Glomerular endothelial cell (primary cell): ENCODE measurements at regions not wholly inside any gene's neighbourhood (a gene's known extent, or its start where the extent isn't known, plus 50 kb on each side); places are given as distances from the start of the nearest gene placed in this dataset.

Experiments
- DNase-seq: peaks from one replicate; pipeline ENCODE4 v3.0.0-alpha.2; 2011; ENCODE audit warnings: low read depth, low spot score; ENCODE audit errors: extremely low read depth

GRCh38 chr11:134555510-134555909 lies 143.5 kb upstream of the B3GAT1 start:
- DNase-seq = no peak

- DNase-seq = no peak
Observed at GRCh38 chr11:134554861-134555260, 142.8 kb upstream of the B3GAT1 start.

- no peak for DNase-seq
Observed at GRCh38 chr11:134554106-134554505, 142.1 kb upstream of the B3GAT1 start.

GRCh38 chr11:134552749-134553148 lies 140.7 kb upstream of the B3GAT1 start:
- DNase-seq = no peak

GRCh38 chr11:134545521-134545920 lies 133.5 kb upstream of the B3GAT1 start:
- no peak for DNase-seq

- DNase-seq = no peak
Observed at GRCh38 chr11:134544095-134544815, 132.2 kb upstream of the B3GAT1 start.

GRCh38 chr11:134543645-134544044 lies 131.6 kb upstream of the B3GAT1 start:
- DNase-seq = no peak

- DNase-seq = no peak
Observed at GRCh38 chr11:134543241-134543640, 131.2 kb upstream of the B3GAT1 start.

GRCh38 chr11:134542401-134543165 lies 130.5 kb upstream of the B3GAT1 start:
- DNase-seq = no peak

- DNase-seq = no peak
Observed at GRCh38 chr11:134541951-134542350, 129.9 kb upstream of the B3GAT1 start.

GRCh38 chr11:134541355-134541754 lies 129.3 kb upstream of the B3GAT1 start:
- no peak for DNase-seq

- DNase-seq = no peak
Observed at GRCh38 chr11:134539285-134539684, 127.2 kb upstream of the B3GAT1 start.

- DNase-seq = no peak
Observed at GRCh38 chr11:134538742-134539141, 126.7 kb upstream of the B3GAT1 start.

- no peak for DNase-seq
Observed at GRCh38 chr11:134537941-134538340, 125.9 kb upstream of the B3GAT1 start.

GRCh38 chr11:134537296-134537695 lies 125.3 kb upstream of the B3GAT1 start:
- no peak for DNase-seq

GRCh38 chr11:134536677-134537076 lies 124.6 kb upstream of the B3GAT1 start:
- DNase-seq = no peak

- DNase-seq = no peak
Observed at GRCh38 chr11:134536219-134536618, 124.2 kb upstream of the B3GAT1 start.

- DNase-seq = no peak
Observed at GRCh38 chr11:134535029-134536025, 123.3 kb upstream of the B3GAT1 start.

GRCh38 chr11:134533511-134533910 lies 121.5 kb upstream of the B3GAT1 start:
- DNase-seq = no peak

GRCh38 chr11:134532921-134533421 lies 120.9 kb upstream of the B3GAT1 start:
- no peak for DNase-seq
